Germinal center (tissue), 1 donor: ENCODE measurements at regions not wholly inside any gene's neighbourhood (a gene's known extent, or its start where the extent isn't known, plus 50 kb on each side); places are given as distances from the start of the nearest gene placed in this dataset.
"Not testable (repeated sequence)": the region's sequence is repeated elsewhere in the genome, so short reads cannot be mapped to it uniquely, and the experiment has no call there.

Experiments
- DNase-seq: peaks from one replicate; pipeline ENCODE4 v3.0.0; 2012; ENCODE audit warnings: mixed read lengths, low spot score

GRCh38 chr3:40645883-40646282 lies 121.1 kb downstream of the ZNF621 start:
- no peak for DNase-seq

GRCh38 chr3:40649346-40649745 lies 124.6 kb downstream of the ZNF621 start:
- no peak for DNase-seq

- no peak for DNase-seq
Measured at GRCh38 chr3:40652072-40652471, 127.3 kb downstream of the ZNF621 start.

GRCh38 chr3:40653001-40653400 lies 128.2 kb downstream of the ZNF621 start:
- DNase-seq, result no peak

GRCh38 chr3:40653878-40654277 lies 129.1 kb downstream of the ZNF621 start:
- no peak for DNase-seq

GRCh38 chr3:40655551-40655950 lies 130.8 kb downstream of the ZNF621 start:
- DNase-seq, result no peak

- DNase-seq, result no peak
Measured at GRCh38 chr3:40657623-40658022, 132.9 kb downstream of the ZNF621 start.

GRCh38 chr3:40658305-40658704 lies 133.5 kb downstream of the ZNF621 start:
- DNase-seq, result no peak

- no peak for DNase-seq
Measured at GRCh38 chr3:40660554-40660953, 135.8 kb downstream of the ZNF621 start.

GRCh38 chr3:40661284-40661683 lies 136.5 kb downstream of the ZNF621 start:
- DNase-seq, result no peak

GRCh38 chr3:40663280-40663679 lies 138.5 kb downstream of the ZNF621 start:
- DNase-seq, result no peak

GRCh38 chr3:40669176-40669575 lies 144.4 kb downstream of the ZNF621 start:
- no peak for DNase-seq

GRCh38 chr3:40672861-40673260 lies 148.1 kb downstream of the ZNF621 start:
- DNase-seq, result no peak

GRCh38 chr3:40677321-40677720 lies 152.6 kb downstream of the ZNF621 start:
- DNase-seq, result no peak

GRCh38 chr3:40677749-40678148 lies 153.0 kb downstream of the ZNF621 start:
- DNase-seq, result no peak

- DNase-seq, result no peak
Measured at GRCh38 chr3:40679290-40679689, 154.5 kb downstream of the ZNF621 start.

GRCh38 chr3:40680685-40681657 lies 156.2 kb downstream of the ZNF621 start:
- no peak for DNase-seq

- DNase-seq, result no peak
Measured at GRCh38 chr3:40681658-40682055, 156.9 kb downstream of the ZNF621 start.

GRCh38 chr3:40689837-40690236 lies 165.1 kb downstream of the ZNF621 start:
- no peak for DNase-seq

- no peak for DNase-seq
Measured at GRCh38 chr3:40690749-40691451, 166.1 kb downstream of the ZNF621 start.

- DNase-seq, result no peak
Measured at GRCh38 chr3:40691452-40691861, 166.7 kb downstream of the ZNF621 start.

- no peak for DNase-seq
Measured at GRCh38 chr3:40695848-40696247, 171.1 kb downstream of the ZNF621 start.

- not testable (repeated sequence) for DNase-seq
Measured at GRCh38 chr3:40698611-40699010, 173.9 kb downstream of the ZNF621 start.
